HG03439 (cell line): ENCODE measurements at regions not wholly inside any gene's neighbourhood (a gene's known extent, or its start where the extent isn't known, plus 50 kb on each side); places are given as distances from the start of the nearest gene placed in this dataset.
"Not testable (repeated sequence)": the region's sequence is repeated elsewhere in the genome, so short reads cannot be mapped to it uniquely, and the experiment has no call there.

ENCODE experiments used
- ATAC-seq: cut with Tn5 transposase; IDR thresholded peaks from one replicate; pipeline ENCODE4 v1.9.1; 2021; ENCODE audit warnings: mild to moderate bottlenecking, moderate library complexity; ENCODE audit not compliant: unreplicated experiment

GRCh38 chr10:25797888-25798429, 136.1 kb upstream of the MYO3A start:
- no peak for ATAC-seq

DNA sequence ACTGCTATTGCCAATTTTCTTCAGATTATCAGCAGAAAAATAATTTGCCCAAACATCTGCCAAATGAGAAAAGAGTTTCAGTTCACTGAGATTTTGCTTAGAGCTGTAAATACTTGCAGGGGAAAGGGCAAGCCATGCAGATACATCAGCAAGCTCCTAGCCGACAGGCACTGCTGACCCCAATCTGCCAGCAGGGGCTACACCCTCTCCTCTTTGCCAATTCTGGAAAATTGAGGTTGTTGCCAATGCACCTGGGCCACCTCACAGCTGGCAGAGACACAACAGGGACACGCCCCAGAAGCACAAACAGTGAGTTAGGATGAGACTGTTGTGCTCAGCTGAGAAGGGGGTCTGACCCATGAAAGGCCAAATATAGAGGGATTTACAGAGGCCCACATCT, 129.5 kb upstream of the MYO3A start:
- ATAC-seq = no peak

- no peak for ATAC-seq
These were observed 128.0 kb upstream of the MYO3A start for GRCh38 chr10:25805986-25806385.

DNA sequence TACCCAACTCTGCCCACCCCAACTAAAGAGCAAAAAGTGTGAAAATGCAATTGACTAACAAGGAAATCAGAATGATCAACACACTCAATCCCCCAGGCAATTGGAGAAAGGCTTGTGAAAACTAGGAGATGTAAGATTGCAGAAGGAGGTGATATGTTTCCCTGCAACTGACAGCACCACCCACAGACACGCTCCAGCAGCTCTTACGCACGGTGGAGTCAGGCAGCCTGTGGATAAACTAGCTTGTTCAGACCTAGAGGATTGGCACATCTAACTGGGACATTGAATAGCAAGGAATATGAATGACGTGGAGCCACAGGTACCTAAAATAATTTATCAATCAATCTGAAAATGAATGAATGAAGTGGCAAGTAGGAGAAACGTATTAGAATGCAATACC, 125.7 kb upstream of the MYO3A start:
- no peak for ATAC-seq

GRCh38 chr10:25811052-25811685, 122.9 kb upstream of the MYO3A start:
- no peak for ATAC-seq

DNA sequence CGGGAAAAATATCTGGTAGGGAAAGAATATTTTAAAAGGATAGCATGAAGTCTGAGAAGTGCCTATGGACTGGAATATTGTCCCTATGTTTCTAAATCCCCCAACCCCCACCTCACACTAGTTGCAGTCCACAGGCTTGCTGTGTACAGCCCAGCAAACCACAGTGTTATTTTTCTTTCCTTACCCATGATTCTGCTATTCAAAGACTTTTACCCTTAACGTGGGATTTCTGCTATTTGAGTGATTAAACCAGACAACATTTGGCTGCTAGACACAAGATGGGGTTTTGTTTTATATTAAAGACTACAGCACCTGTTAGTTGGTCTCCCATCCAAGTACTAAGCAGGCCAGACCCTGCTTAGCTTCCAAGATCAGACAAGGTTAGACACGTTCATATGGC, 120.5 kb upstream of the MYO3A start:
- ATAC-seq = no peak

DNA sequence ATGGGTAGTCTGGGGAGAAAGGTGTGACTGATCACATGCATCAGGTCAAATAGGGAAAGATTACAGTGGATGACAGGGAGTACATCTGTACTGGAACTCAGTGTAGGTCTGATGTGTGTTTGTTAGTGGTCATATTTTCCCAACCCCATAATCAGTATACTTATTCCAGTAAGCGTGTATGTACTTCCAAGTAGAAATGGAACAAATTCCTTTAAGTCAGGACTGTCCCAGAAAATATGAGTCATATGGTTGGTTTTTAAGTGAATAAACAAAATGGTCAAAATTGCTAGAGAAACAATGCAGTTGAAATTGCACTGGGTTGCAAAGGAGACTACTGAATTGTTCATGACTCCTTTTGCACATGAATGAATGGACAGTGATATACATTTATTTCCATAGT, 118.8 kb upstream of the MYO3A start:
- ATAC-seq = no peak

- ATAC-seq = no peak
These were observed 117.8 kb upstream of the MYO3A start for GRCh38 chr10:25815999-25816768.

DNA sequence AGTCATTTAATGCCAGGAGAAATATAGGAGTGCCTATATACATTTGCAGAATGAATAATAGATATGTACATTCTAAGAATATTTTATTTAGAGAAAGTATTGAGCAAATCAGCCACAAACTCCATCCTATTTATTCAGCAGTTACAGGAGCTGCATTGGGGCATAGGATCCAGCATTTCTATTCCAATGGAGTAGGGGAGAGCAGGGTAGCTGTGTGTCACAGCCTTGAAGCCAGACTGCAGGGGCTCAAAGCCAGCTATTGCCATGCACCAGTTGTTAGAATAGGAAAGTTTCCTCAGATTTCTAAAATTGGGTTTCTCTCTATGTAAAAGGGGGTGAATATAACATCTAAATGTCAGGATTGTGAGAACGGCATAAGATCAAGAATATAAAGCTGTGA, 116.8 kb upstream of the MYO3A start:
- no peak for ATAC-seq

DNA sequence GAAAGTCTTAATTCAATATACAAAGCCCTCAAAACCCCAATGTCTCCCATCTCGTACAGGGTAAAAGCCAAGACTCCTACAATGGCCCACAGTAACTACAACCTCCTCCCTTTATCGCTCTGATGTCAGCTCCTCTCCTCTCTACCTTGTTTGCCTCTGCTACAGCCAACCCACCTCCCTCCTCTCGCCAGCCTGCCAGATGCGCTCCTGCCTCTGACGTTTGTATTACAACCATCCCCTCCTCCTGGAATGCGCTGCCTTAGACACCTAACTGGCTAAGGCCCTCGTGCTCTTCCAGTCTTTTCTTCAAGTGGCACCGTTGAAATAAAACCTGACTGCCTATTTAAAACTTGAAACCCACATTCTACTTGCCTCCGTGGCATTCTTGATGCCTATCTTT, 115.3 kb upstream of the MYO3A start:
- no peak for ATAC-seq

DNA sequence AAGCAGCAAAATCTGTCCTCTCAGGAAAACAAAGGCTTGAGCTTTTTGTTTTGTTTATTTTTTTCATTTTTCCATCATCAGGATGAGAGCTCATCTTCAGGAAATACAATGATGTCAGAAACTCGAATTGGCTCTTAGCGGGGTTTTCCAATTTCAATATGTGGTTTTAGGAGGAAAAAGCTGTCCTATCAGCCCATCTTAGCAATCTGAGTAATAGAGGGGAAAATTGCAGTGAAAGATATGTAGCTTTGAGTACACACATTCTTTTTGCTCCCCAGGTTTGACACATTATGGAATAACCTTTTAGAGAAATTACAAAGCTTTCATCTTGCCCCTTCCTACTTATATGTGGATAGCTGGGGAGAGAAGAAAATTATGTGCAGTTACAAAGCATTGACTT, 113.6 kb upstream of the MYO3A start:
- ATAC-seq = no peak

- ATAC-seq = no peak
These were observed 113.2 kb upstream of the MYO3A start for GRCh38 chr10:25820874-25821273.

DNA sequence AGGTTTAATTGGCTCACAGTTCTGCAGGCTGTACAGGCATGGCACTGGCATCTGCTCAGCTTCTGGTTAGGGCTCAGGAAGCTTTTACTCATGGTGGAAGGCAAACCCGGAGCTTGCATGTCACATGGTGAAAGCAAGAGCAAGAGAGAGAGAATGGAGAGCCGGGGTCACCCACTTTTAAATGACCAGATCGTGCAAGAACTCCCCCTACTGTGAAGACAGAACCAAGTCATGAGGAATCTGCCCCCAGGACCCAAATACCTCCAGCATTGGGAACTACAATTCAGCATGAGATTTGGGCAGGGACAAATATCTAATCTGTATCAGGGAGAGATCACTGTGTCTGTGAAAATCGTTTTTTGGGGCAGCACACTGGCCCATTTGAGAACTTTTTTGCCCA, 110.0 kb upstream of the MYO3A start:
- ATAC-seq = no peak

- ATAC-seq = no peak
These were observed 105.6 kb upstream of the MYO3A start for GRCh38 chr10:25828475-25828874.

DNA sequence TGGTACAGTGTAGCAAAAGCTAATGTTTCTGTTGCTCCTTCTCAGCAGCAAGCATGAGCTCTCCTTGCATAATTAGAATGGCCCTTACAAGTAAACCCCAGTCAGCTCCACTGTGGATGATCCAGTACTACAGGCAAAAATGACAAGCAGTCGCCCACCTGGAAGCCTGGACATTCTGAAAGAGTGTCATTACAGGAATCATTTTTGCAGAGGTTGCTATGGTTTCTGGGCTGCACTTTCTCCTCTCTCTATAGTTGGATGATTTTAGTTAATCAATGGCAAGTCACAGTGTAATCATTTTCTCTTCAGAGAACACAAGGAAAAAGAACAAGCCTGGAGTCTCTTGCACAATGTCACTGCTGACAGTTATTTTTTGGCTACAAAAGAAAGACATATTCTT, 102.9 kb upstream of the MYO3A start:
- no peak for ATAC-seq

GRCh38 chr10:25839683-25840082, 94.3 kb upstream of the MYO3A start:
- ATAC-seq = no peak

- ATAC-seq = not testable (repeated sequence)
These were observed 93.2 kb upstream of the MYO3A start for GRCh38 chr10:25840875-25841274.

- ATAC-seq = no peak
These were observed 91.9 kb upstream of the MYO3A start for GRCh38 chr10:25842146-25842545.

- no peak for ATAC-seq
These were observed 90.4 kb upstream of the MYO3A start for GRCh38 chr10:25843551-25844170.

DNA sequence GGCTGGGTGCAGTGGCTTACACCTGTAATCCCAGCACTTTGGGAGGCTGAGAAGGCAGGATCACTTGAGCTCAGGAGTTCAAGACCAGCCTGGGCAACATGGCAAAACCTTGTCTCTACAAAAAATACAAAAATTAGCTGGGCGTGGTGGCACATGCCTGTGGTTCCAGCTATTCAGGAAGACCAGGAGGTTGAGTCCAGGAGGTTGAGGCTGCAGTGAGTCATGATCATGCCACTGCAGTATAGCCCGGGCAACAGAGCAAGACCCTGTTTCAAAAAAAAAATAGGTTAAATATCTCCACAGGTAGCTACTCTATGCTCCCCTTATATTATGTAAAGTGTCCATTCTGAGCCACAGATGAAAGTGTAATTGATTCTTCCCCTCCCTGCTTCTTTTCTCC, 89.3 kb upstream of the MYO3A start:
- not testable (repeated sequence) for ATAC-seq

GRCh38 chr10:25849268-25849667, 84.8 kb upstream of the MYO3A start:
- ATAC-seq = no peak

DNA sequence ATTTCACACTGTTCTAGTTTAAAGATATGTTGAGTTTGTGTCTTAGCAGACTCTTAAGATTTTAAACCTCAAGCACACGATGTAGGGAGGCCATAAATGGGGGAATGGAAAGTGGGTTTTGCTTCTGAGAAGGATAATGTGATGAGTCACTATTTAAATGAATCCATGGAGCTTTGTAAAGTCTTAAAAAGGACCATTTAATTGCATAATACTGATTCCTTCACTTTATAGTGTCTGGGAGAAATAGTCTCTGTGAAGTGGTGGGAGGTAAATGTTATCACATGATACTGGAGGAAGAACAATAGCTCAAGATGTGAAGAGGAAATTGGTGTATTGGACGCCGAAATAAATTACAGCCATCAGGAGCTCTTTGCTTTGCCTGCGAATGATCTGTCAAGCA, 84.0 kb upstream of the MYO3A start:
- ATAC-seq = no peak
